CD4-positive, alpha-beta memory T cell (primary cell): ENCODE measurements at regions not wholly inside any gene's neighbourhood (a gene's known extent, or its start where the extent isn't known, plus 50 kb on each side); places are given as distances from the start of the nearest gene placed in this dataset.
"Not testable (repeated sequence)": the region's sequence is repeated elsewhere in the genome, so short reads cannot be mapped to it uniquely, and the experiment has no call there.

Source experiments
- CTCF ChIA-PET: fragments of 350-600 bp; sonication (Branson Sonifier 250); formaldehyde crosslinking; loops from one replicate; lab custom pipeline; 2021; ENCODE audit warnings: inconsistent platforms; ENCODE audit not compliant: partially characterized antibody; lab: Charles Lee
- POLR2A ChIA-PET: fragments of 350-600 bp; sonication (Branson Sonifier 250); formaldehyde crosslinking; loops from one replicate; lab custom pipeline; 2021; ENCODE audit not compliant: partially characterized antibody; lab: Charles Lee
- DNase-seq, 5 donors: peaks; one replicate each; pipeline versions ENCODE4 v3.0.0 to v3.0.0-alpha.2; 2020 to 2022; ENCODE audit warnings: mixed read lengths in 1 of 5
- H3K27ac ChIP-seq: one replicate; pipeline ENCODE4 v1.7.0; 2013; ENCODE audit warnings: low read depth, low read length
- H3K27me3 ChIP-seq: 2 replicates; pipeline ENCODE4 v1.7.0; 2013; ENCODE audit warnings: mild to moderate bottlenecking, low read length, moderate library complexity; ENCODE audit not compliant: insufficient read depth
- H3K36me3 ChIP-seq: 2 replicates; pipeline ENCODE4 v1.7.0; 2013; ENCODE audit warnings: mild to moderate bottlenecking, low read length, moderate library complexity; ENCODE audit not compliant: insufficient read depth
- H3K4me1 ChIP-seq: 2 replicates; pipeline ENCODE4 v1.7.0; 2013; ENCODE audit warnings: mild to moderate bottlenecking, low read length, moderate library complexity; ENCODE audit not compliant: insufficient read depth
- H3K4me3 ChIP-seq, 2 donors: one replicate each; pipeline ENCODE4 v1.7.0; 2013; ENCODE audit warnings: low read length in 2 of 2, mild to moderate bottlenecking in 1 of 2
- H3K9me3 ChIP-seq, 2 donors: one replicate each; pipeline ENCODE4 v1.7.0; 2013; ENCODE audit warnings: low read length in 2 of 2, control low read depth in 1 of 2; ENCODE audit not compliant: control insufficient read depth in 1 of 2
- H3K27ac Mint-ChIP-seq, 7 donors: one replicate each; pipeline ENCODE4 v1.8.0; 2020 to 2021; ENCODE audit warnings: mixed read lengths in 7 of 7, mild to moderate bottlenecking in 6 of 7, inconsistent platforms in 3 of 7, moderate library complexity in 3 of 7
- H3K27me3 Mint-ChIP-seq, 2 donors: one replicate each; pipeline ENCODE4 v1.8.0; 2020 to 2021; ENCODE audit warnings: mixed read lengths in 2 of 2
- H3K36me3 Mint-ChIP-seq, 2 donors: one replicate each; pipeline ENCODE4 v1.8.0; 2020 to 2021; ENCODE audit warnings: mixed read lengths in 2 of 2, inconsistent platforms in 1 of 2, mild to moderate bottlenecking in 1 of 2
- H3K4me1 Mint-ChIP-seq, 4 donors: one replicate each; pipeline ENCODE4 v1.8.0; 2020 to 2021; ENCODE audit warnings: mixed read lengths in 4 of 4, mild to moderate bottlenecking in 1 of 4
- H3K4me3 Mint-ChIP-seq, 8 donors: one replicate each; pipeline ENCODE4 v1.8.0; 2020 to 2021; ENCODE audit warnings: mixed read lengths in 8 of 8, mild to moderate bottlenecking in 7 of 8, moderate library complexity in 6 of 8, inconsistent platforms in 3 of 8
- H3K9me3 Mint-ChIP-seq, 8 donors: one replicate each; pipeline ENCODE4 v1.8.0; 2020 to 2021; ENCODE audit warnings: mixed read lengths in 8 of 8, mild to moderate bottlenecking in 5 of 8, inconsistent platforms in 3 of 8, moderate library complexity in 1 of 8
- intact Hi-C: fragments of 100-400 bp; cut with micrococcal nuclease; formaldehyde crosslinking; loops from one replicate; pipeline ENCODE4 v1.15.1; 2023

- H3K4me3 Mint-ChIP-seq: no peak overlapping the region
Measured at GRCh38 chr15:26197719-26198118, 334.6 kb upstream of the ATP10A start.

GRCh38 chr15:26197060-26197459 is 333.9 kb upstream of the ATP10A start:
- no peak overlapping the region for H3K27ac Mint-ChIP-seq
- no peaks in the 10 kb centered on the region for H3K27me3 ChIP-seq
- H3K4me1 ChIP-seq: no peaks in the 10 kb centered on the region
- H3K9me3 Mint-ChIP-seq: no peaks in the 10 kb centered on the region
- H3K36me3 Mint-ChIP-seq: no peaks in the 10 kb centered on the region
- no peaks in the 10 kb centered on the region for H3K9me3 ChIP-seq
- POLR2A ChIA-PET: no interaction called here
- no peaks in the 10 kb centered on the region for H3K36me3 ChIP-seq
- CTCF ChIA-PET: no interaction called here
- DNase-seq: no peak
- intact Hi-C loops: no loop called here
- no peak overlapping the region for H3K27ac ChIP-seq
- H3K4me1 Mint-ChIP-seq: no peaks in the 10 kb centered on the region
- H3K4me3 Mint-ChIP-seq: no peak overlapping the region
- H3K4me3 ChIP-seq: no peak overlapping the region
- peaks cover 0 to 1% of the 10 kb centered on the region in 2 donors for H3K27me3 Mint-ChIP-seq

More at GRCh38 chr15:26197719-26198118, 334.6 kb upstream of the ATP10A start:
- CTCF ChIA-PET: no interaction called here
- no peaks in the 10 kb centered on the region for H3K4me1 Mint-ChIP-seq
- no peaks in the 10 kb centered on the region for H3K36me3 ChIP-seq
- H3K4me1 ChIP-seq: no peaks in the 10 kb centered on the region
- H3K9me3 ChIP-seq: no peaks in the 10 kb centered on the region
- peaks cover 0 to 1% of the 10 kb centered on the region in 2 donors for H3K27me3 Mint-ChIP-seq
- POLR2A ChIA-PET: no interaction called here
- H3K27me3 ChIP-seq: no peaks in the 10 kb centered on the region
- no peak overlapping the region for H3K4me3 ChIP-seq
- no peak overlapping the region for H3K27ac ChIP-seq
- H3K27ac Mint-ChIP-seq: no peak overlapping the region
- DNase-seq: no peak
- H3K36me3 Mint-ChIP-seq: no peaks in the 10 kb centered on the region
- intact Hi-C loops: no loop called here
- H3K9me3 Mint-ChIP-seq: no peaks in the 10 kb centered on the region

GRCh38 chr15:26191193-26191592 is 328.1 kb upstream of the ATP10A start:
- H3K4me3 ChIP-seq: no peak overlapping the region
- H3K27ac Mint-ChIP-seq: no peak overlapping the region
- intact Hi-C loops: no loop called here
- no peaks in the 10 kb centered on the region for H3K9me3 ChIP-seq
- DNase-seq: no peak
- CTCF ChIA-PET: no interaction called here
- peaks cover 1 to 4% of the 10 kb centered on the region in 2 donors for H3K27me3 Mint-ChIP-seq
- H3K4me1 ChIP-seq: no peaks in the 10 kb centered on the region
- H3K36me3 ChIP-seq: no peaks in the 10 kb centered on the region
- H3K27me3 ChIP-seq: no peaks in the 10 kb centered on the region
- no peaks in the 10 kb centered on the region for H3K4me1 Mint-ChIP-seq
- H3K36me3 Mint-ChIP-seq: no peaks in the 10 kb centered on the region
- no peak overlapping the region for H3K4me3 Mint-ChIP-seq
- H3K9me3 Mint-ChIP-seq: peaks cover 0 to 4% (median 0%) of the 10 kb centered on the region in 8 donors
- H3K27ac ChIP-seq: no peak overlapping the region
- POLR2A ChIA-PET: no interaction called here

- H3K36me3 ChIP-seq, H3K27me3 Mint-ChIP-seq, H3K27me3 ChIP-seq, DNase-seq, H3K36me3 Mint-ChIP-seq, CTCF ChIA-PET, H3K27ac ChIP-seq, H3K4me3 ChIP-seq, H3K9me3 Mint-ChIP-seq, H3K27ac Mint-ChIP-seq, H3K4me1 ChIP-seq, H3K9me3 ChIP-seq, intact Hi-C loops, POLR2A ChIA-PET, H3K4me1 Mint-ChIP-seq, H3K4me3 Mint-ChIP-seq: not testable (repeated sequence)
Measured at GRCh38 chr15:26186138-26186537, 323.0 kb upstream of the ATP10A start.

- H3K4me3 Mint-ChIP-seq: no peak overlapping the region
- H3K9me3 Mint-ChIP-seq: peaks cover 0 to 4% (median 0%) of the 10 kb centered on the region in 8 donors
- H3K4me1 Mint-ChIP-seq: no peaks in the 10 kb centered on the region
- no peak overlapping the region for H3K4me3 ChIP-seq
- H3K36me3 ChIP-seq: no peaks in the 10 kb centered on the region
- intact Hi-C loops: no loop called here
- DNase-seq: no peak
- ChIA-PET POLR2A (no interaction called here), CTCF (no interaction called here)
- H3K27me3 Mint-ChIP-seq: peaks cover 0 to 3% of the 10 kb centered on the region in 2 donors
- H3K27me3 ChIP-seq: no peaks in the 10 kb centered on the region
- no peaks in the 10 kb centered on the region for H3K4me1 ChIP-seq
- no peaks in the 10 kb centered on the region for H3K36me3 Mint-ChIP-seq
- no peak overlapping the region for H3K27ac Mint-ChIP-seq
- no peak overlapping the region for H3K27ac ChIP-seq
- H3K9me3 ChIP-seq: no peaks in the 10 kb centered on the region
Measured at GRCh38 chr15:26182441-26182840, 319.3 kb upstream of the ATP10A start.

GRCh38 chr15:26179906-26180305 is 316.8 kb upstream of the ATP10A start:
- ChIA-PET POLR2A (no interaction called here), CTCF (no interaction called here)
- H3K4me1 Mint-ChIP-seq: no peaks in the 10 kb centered on the region
- Histone ChIP-seq H3K27ac (no peak overlapping the region), H3K4me1 (no peaks in the 10 kb centered on the region), H3K36me3 (no peaks in the 10 kb centered on the region), H3K9me3 (no peaks in the 10 kb centered on the region), H3K4me3 (no peak overlapping the region), H3K27me3 (no peaks in the 10 kb centered on the region)
- H3K27me3 Mint-ChIP-seq: peaks cover 0 to 3% of the 10 kb centered on the region in 2 donors
- no peaks in the 10 kb centered on the region for H3K36me3 Mint-ChIP-seq
- H3K4me3 Mint-ChIP-seq: no peak overlapping the region
- no peak for DNase-seq
- H3K9me3 Mint-ChIP-seq: no peaks in the 10 kb centered on the region
- no peak overlapping the region for H3K27ac Mint-ChIP-seq
- intact Hi-C loops: no loop called here

- Mint-ChIP-seq H3K27me3 (peaks cover 0 to 3% of the 10 kb centered on the region in 2 donors), H3K36me3 (no peaks in the 10 kb centered on the region), H3K4me3 (no peak overlapping the region), H3K9me3 (no peaks in the 10 kb centered on the region), H3K27ac (no peak overlapping the region), H3K4me1 (no peaks in the 10 kb centered on the region)
- POLR2A ChIA-PET: no interaction called here
- no peaks in the 10 kb centered on the region for H3K4me1 ChIP-seq
- no peaks in the 10 kb centered on the region for H3K9me3 ChIP-seq
- no peak overlapping the region for H3K4me3 ChIP-seq
- CTCF ChIA-PET: no interaction called here
- no peaks in the 10 kb centered on the region for H3K36me3 ChIP-seq
- DNase-seq: no peak
- no peak overlapping the region for H3K27ac ChIP-seq
- intact Hi-C loops: no loop called here
- H3K27me3 ChIP-seq: no peaks in the 10 kb centered on the region
Measured at GRCh38 chr15:26178640-26179220, 315.6 kb upstream of the ATP10A start.

GRCh38 chr15:26177816-26178215 is 314.7 kb upstream of the ATP10A start:
- Histone ChIP-seq H3K4me1 (no peaks in the 10 kb centered on the region), H3K27me3 (no peaks in the 10 kb centered on the region), H3K4me3 (no peak overlapping the region), H3K36me3 (no peaks in the 10 kb centered on the region), H3K27ac (no peak overlapping the region), H3K9me3 (no peaks in the 10 kb centered on the region)
- no peak for DNase-seq
- no peaks in the 10 kb centered on the region for H3K9me3 Mint-ChIP-seq
- no peaks in the 10 kb centered on the region for H3K4me1 Mint-ChIP-seq
- H3K27ac Mint-ChIP-seq: no peak overlapping the region
- ChIA-PET POLR2A (no interaction called here), CTCF (no interaction called here)
- H3K36me3 Mint-ChIP-seq: no peaks in the 10 kb centered on the region
- H3K27me3 Mint-ChIP-seq: peaks cover 0 to 3% of the 10 kb centered on the region in 2 donors
- no peak overlapping the region for H3K4me3 Mint-ChIP-seq
- intact Hi-C loops: no loop called here
